ENCODE measurements at regions not wholly inside any gene's neighbourhood (a gene's known extent, or its start where the extent isn't known, plus 50 kb on each side); places are given as distances from the start of the nearest gene placed in this dataset.

DNA sequence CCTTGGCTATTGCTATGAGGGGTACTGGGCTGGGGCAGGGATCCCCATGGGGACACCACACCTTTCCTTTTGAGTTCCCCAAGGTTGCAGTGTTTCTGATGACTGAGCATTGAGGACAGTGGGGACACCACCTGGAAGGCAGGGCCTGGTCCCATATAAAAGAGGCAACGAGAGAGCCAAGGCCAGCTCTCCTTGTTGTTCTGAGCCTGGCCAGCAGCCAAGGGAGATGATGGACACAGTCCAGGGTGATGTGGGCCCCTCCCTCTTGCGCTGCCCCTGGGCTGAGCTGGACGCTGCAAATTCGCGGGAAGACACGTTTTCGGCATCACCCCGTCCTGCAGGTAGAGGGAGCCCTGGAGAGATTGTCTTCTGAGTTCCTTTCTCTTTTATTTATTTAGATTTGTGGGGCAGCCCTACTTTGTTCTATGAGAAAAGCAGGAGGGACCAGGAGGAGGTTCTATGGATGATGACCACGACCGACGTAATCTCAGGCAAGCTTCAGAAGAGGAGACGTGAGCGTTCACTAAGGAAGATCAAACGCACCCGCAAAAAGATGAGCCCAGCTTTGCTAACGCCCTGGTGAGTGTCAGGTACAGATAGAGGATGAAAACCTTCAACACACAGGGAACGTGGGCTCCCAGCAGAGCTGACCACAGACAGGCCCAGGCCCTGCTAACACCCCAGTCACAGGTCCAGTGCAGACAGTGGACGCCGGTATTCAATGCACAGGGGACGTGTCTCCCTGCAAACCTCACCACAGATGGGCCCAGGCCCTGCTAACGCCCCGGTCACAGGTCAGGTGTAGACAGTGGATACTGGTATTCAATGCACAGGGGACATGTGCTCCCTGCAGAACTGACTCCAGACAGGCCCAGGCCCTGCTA lies 97.4 kb downstream of the SHOX start:
- no peak for DNase-seq

DNA sequence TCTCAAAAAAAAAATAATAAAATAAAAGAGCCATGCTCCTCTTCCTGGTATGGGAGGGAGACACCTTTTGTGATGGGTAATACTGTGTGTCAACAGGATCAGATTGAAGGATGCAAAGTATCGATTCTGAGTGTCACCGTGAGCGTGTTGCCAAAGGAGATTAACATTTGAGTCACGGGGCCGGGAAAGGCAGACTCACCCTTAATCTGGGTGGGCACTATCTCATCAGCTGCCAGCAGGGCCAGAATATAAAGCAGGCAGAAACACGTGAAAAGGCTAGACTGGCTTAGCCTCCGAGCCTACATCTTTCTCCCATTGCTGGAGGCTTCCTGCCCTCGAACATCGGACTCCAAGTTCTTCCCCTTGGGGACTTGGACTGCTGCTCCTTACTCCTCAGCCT lies 95.4 kb downstream of the SHOX start:
- DNase-seq: no peak

DNA sequence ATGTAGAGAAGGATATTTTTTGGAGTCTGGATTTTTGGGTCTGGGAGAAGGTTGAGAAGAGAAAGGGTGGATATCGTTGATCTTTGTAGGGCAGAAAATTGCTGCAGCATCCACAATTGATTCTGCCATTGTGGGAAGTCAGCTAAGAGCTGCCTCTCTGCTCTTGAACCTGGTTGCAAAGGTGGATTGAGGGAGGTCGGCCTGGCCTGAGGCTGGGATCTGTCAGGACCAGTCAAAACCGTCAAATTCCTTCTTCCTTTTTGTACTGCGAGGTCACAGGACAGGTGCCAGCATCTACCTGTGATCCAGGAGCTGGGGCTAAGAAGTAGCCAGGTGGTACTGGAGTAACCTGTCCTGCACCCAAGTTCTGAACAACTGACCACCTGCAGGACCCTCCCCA lies 93.7 kb downstream of the SHOX start:
- no peak for DNase-seq

DNA sequence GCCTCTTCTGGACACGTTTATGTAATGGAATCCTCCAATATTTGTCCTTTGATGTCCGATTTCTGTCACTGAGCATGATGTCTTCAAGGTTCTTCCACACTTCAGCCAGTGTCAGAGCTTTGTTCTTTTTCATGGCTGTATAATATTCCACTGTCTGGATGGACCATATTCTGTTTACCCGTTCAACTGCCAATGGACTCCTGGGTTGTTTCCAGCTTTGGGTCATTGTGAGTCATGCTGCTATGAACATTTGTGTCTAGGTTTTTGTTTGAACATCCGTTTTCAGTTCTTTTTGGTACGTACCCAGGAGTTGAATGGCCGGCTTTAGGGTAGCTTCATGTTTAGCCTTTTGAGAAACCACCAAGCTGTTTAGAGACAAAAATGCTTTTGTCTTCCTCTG lies 93.2 kb downstream of the SHOX start:
- DNase-seq: no peak

DNA sequence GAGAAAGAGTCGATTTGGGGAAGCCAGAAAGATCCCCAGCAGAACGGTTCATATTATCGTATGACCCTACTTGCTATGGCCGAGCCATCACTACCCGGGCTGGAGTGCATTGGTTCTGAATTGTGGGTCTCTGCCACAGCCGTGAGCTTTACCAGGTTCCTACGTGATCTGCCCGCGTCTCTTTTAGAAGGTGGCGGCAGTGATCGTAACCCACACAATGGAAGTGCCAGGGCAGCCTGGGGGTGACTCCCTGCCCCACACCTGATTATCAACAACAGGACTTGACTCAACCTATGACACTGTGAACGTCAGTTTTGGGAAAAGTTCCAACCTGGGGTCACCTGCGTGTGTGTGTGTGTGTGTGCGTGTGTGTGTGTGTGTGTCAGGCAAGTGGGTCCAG lies 90.8 kb downstream of the SHOX start:
- no peak for DNase-seq

DNA sequence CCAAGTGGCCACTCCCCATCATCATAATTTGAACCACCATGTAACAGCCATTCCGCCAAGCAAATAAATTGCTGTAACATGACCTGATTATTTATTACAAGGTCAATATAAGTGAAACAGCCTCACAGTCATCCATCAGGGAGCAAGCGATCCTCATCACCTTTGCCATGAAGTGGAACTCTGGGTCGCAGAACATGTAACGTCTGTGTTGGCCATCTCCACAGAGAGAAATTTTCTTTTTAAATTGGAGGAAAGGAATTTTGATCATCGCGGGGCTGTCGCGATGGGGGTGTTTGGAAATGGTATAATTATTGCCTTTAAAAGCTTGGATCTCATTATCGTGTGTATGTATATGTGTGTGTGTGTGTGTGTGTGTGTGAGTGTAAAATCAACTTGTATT lies 90.2 kb downstream of the SHOX start:
- DNase-seq: no peak

DNA sequence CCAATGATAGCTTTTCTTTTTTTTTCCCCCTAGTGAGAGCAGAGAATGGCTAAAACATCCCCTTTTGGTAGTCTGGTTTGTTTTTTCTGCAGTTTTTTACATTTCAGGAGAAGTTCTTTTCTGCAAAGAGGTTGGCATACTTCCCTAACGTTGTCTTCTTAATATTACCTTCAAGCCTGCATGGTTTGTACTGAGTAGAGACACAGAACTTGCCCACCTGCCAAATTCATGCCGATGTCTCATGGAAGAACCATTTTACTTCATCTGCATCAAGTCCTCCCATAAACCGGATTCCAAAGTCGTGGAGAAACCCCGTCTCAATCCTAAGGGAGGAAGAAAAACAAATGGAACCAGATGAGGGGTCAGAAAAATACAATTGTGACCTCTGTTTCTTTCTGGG lies 89.7 kb downstream of the SHOX start:
- no peak for DNase-seq

DNA sequence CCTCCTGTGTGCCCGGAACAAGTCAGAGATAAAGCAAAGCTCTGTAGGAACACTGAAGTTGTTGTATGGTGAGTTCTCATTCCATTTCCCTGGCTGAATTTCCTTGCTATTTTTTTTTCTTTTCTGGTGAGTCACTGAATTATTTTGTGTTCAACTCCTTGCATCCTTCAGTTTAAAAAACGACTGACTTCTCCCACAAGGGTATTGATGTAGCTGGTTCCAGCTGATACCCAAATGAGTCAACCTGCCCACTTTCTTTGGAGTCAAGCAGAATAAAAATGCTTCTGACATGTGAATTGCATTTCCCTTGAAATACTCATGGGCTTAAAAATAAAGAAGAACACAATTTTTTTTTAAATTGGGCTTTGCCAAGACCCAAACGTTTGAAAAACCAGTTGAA lies 85.5 kb downstream of the SHOX start:
- no peak for DNase-seq

DNA sequence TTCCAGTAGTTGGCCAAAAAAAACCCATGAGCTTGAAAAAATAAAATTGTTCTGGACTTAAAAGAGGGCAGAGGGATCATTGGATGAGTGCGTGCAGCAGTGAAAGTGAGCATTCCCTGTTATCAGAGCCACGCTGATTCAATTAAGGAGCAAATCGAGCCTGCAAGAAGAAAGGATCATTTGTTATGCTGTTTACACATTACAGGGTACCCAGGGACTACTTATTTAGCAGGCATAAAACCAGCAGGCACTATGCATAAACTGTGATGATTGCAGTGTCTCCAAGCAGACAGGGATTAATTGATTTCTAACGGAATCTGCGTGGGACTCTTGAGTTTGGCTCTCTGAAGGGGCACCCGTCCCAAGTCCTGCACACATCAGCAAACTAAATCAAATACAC lies 83.5 kb downstream of the SHOX start:
- no peak for DNase-seq

Measured in T-helper 9 cell (primary cell).